IPS-18c (cell line): ENCODE measurements at regions not wholly inside any gene's neighbourhood (a gene's known extent, or its start where the extent isn't known, plus 50 kb on each side); places are given as distances from the start of the nearest gene placed in this dataset.

Source experiments
- H3K4me3 ChIP-seq: 2 replicates; pipeline ENCODE4 v1.7.0; 2013; ENCODE audit warnings: low read depth, mild to moderate bottlenecking, low read length, moderate library complexity; ENCODE audit not compliant: insufficient read depth
- H3K9me3 ChIP-seq: one replicate; pipeline ENCODE4 v1.6.1; 2013; ENCODE audit warnings: mild to moderate bottlenecking, low read length, moderate library complexity; ENCODE audit not compliant: control insufficient read depth, insufficient read depth

GRCh38 chr6:43915986-43916923 is 146.2 kb downstream of the VEGFA start:
- no peak overlapping the region for H3K4me3 ChIP-seq

GRCh38 chr6:43915208-43915869 is 145.3 kb downstream of the VEGFA start:
- Histone ChIP-seq H3K9me3 (no peaks in the 10 kb centered on the region), H3K4me3 (no peak overlapping the region)

More at GRCh38 chr6:43915986-43916923, 146.2 kb downstream of the VEGFA start:
- no peaks in the 10 kb centered on the region for H3K9me3 ChIP-seq

- H3K4me3 ChIP-seq, result no peak overlapping the region
- no peaks in the 10 kb centered on the region for H3K9me3 ChIP-seq
These were observed 144.5 kb downstream of the VEGFA start for GRCh38 chr6:43914272-43915147.

GRCh38 chr6:43913375-43914271 is 143.6 kb downstream of the VEGFA start:
- Histone ChIP-seq H3K4me3 (no peak overlapping the region), H3K9me3 (no peaks in the 10 kb centered on the region)

GRCh38 chr6:43912598-43913371 is 142.8 kb downstream of the VEGFA start:
- H3K9me3 ChIP-seq, result no peaks in the 10 kb centered on the region
- H3K4me3 ChIP-seq, result no peak overlapping the region

GRCh38 chr6:43912116-43912577 is 142.1 kb downstream of the VEGFA start:
- no peak overlapping the region for H3K4me3 ChIP-seq
- no peaks in the 10 kb centered on the region for H3K9me3 ChIP-seq

GRCh38 chr6:43911354-43912115 is 141.5 kb downstream of the VEGFA start:
- no peaks in the 10 kb centered on the region for H3K9me3 ChIP-seq
- H3K4me3 ChIP-seq, result no peak overlapping the region

GRCh38 chr6:43910638-43911353 is 140.8 kb downstream of the VEGFA start:
- Histone ChIP-seq H3K4me3 (no peak overlapping the region), H3K9me3 (no peaks in the 10 kb centered on the region)

- H3K4me3 ChIP-seq, result no peak overlapping the region
These were observed 140.2 kb downstream of the VEGFA start for GRCh38 chr6:43910149-43910637.

GRCh38 chr6:43909474-43910148 is 139.6 kb downstream of the VEGFA start:
- H3K4me3 ChIP-seq, result no peak overlapping the region

More at GRCh38 chr6:43910149-43910637, 140.2 kb downstream of the VEGFA start:
- no peaks in the 10 kb centered on the region for H3K9me3 ChIP-seq

GRCh38 chr6:43907789-43908472 is 137.9 kb downstream of the VEGFA start:
- Histone ChIP-seq H3K9me3 (no peaks in the 10 kb centered on the region), H3K4me3 (no peak overlapping the region)

More at GRCh38 chr6:43909474-43910148, 139.6 kb downstream of the VEGFA start:
- H3K9me3 ChIP-seq, result no peaks in the 10 kb centered on the region

GRCh38 chr6:43907312-43907711 is 137.3 kb downstream of the VEGFA start:
- no peaks in the 10 kb centered on the region for H3K9me3 ChIP-seq
- H3K4me3 ChIP-seq, result no peak overlapping the region

- Histone ChIP-seq H3K4me3 (no peak overlapping the region), H3K9me3 (no peaks in the 10 kb centered on the region)
These were observed 134.5 kb downstream of the VEGFA start for GRCh38 chr6:43904311-43905123.
